ENCODE measurements at regions not wholly inside any gene's neighbourhood (a gene's known extent, or its start where the extent isn't known, plus 50 kb on each side); places are given as distances from the start of the nearest gene placed in this dataset.
A peak's percentile ranks its signal among the peaks of the same experiment; 100 is the strongest.

DNA sequence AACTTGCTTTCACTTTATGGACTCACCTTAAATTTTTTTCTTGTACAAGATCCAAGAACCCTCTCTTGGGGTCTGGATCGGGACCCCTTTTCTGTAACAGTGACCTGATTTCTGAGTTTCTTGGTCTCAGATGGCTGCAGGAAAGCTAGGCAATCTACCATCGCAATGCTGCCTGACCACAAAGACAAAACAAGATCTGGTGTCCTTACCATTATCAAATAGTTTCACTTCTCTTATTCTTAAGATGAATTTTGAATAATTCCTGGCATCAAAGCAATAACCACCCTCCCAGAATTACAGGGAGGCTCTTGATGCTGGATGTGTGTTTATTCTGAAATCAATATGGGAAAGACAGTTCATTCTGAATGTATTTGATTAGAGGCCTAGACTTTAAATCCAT, 77.4 kb upstream of the FRMD4A start:
- Histone ChIP-seq H3K27ac (ENCODE audit: low read length) (no peak overlapping the region), H3K9ac (ENCODE audit: low read length) (no peak overlapping the region), H3K9me3 (ENCODE audit: low read length) (no peaks in the 10 kb centered on the region), H3K9me2 (replicated peaks; ENCODE audit: insufficient read depth, low read length) (no peaks in the 10 kb centered on the region), H3K4me1 (ENCODE audit: low read length) (peaks cover 13% of the 10 kb centered on the region), H3K27me3 (ENCODE audit: low read length) (no peaks in the 10 kb centered on the region), H2AFZ (ENCODE audit: low read length) (no peak overlapping the region), H3K79me2 (ENCODE audit: low read length) (no peaks in the 10 kb centered on the region), H4K20me1 (ENCODE audit: insufficient read depth, low read depth, low read length) (no peaks in the 10 kb centered on the region), H3K36me3 (ENCODE audit: insufficient read depth, low read length) (no peaks in the 10 kb centered on the region), H3K4me2 (ENCODE audit: low read depth, low read length, poor library complexity, severe bottlenecking) (no peak overlapping the region), H3K4me3 (ENCODE audit: low read length) (no peak overlapping the region)
- DNase-seq: no peak

DNA sequence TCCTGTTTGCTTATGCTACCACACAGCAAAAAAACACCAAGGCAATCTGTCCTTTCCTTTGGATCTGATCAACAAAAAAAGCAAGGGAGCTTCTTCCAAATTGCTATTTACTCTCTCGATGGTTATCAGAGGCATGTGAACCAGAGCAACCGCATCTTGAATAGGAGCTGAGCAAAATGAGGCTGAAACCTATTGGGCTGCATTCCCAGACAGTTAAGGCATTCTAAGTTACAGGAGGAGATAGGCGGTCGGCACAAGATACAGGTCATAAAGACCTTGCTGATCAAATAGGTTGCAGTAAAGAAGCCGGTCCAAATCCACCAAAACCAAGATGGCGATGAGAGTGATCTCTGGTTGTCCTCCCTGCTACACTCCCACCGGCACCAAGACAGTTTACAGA, 76.8 kb upstream of the FRMD4A start:
- H3K9me3 ChIP-seq (ENCODE audit: low read length): no peaks in the 10 kb centered on the region

DNA sequence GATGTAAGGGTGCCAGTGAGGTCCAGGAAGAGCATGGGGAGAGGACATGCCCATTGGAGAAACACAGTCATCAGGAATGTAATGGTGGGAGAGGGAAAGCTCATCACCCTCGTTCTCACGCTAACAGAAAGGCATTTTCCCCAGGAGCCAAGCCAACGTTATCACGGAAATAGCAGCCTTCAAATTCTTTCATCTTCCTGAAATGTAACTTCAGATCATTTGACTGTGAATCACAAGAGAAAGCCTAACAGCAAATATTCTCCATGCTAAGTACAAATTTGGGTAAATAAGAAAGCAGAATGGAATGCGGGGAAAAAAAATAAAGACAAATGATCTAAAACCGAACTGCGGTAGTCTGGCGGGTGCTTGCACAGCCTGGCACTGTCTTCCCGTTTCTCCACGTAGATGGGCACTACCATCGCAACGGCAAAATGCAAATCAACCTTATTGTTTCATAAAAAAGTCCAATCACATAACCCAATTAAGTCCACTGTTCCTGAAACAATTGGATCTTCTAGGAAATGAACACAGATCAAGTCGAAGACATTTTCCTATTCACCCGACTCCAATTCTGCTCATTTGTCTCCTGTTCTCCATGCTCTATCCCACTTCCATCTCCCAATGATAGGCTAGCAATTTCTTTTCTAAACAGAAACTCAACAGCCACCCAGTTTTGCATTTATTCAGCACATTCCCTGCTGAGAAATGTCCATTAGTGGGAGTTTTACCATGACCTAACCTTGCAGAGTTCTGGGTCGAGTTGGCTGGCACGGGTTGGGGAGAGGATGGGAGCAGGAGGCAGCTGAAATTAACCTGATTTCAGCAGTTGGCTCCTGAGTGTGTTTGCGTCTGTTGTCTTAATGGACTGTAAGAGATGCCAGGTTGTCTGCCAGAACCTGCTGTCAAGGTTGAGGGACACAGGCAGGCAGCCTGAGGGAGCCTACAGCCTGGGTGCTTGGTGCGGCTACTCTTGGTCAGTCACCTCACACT, 74.6 kb upstream of the FRMD4A start:
- H3K79me2 ChIP-seq (ENCODE audit: low read length): no peaks in the 10 kb centered on the region
- no peaks in the 10 kb centered on the region for H4K20me1 ChIP-seq (ENCODE audit: insufficient read depth, low read depth, low read length)
- no peak for DNase-seq
- H2AFZ ChIP-seq (ENCODE audit: low read length): no peak overlapping the region
- H3K4me2 ChIP-seq (ENCODE audit: low read depth, low read length, poor library complexity, severe bottlenecking): no peak overlapping the region
- H3K27me3 ChIP-seq (ENCODE audit: low read length): no peaks in the 10 kb centered on the region
- H3K9me2 ChIP-seq (replicated peaks; ENCODE audit: insufficient read depth, low read length): no peaks in the 10 kb centered on the region
- no peak overlapping the region for H3K9ac ChIP-seq (ENCODE audit: low read length)
- H3K4me1 ChIP-seq (ENCODE audit: low read length): peaks cover 13% of the 10 kb centered on the region
- no peaks in the 10 kb centered on the region for H3K9me3 ChIP-seq (ENCODE audit: low read length)
- H3K36me3 ChIP-seq (ENCODE audit: insufficient read depth, low read length): no peaks in the 10 kb centered on the region
- no peak overlapping the region for H3K4me3 ChIP-seq (ENCODE audit: low read length)
- no peak overlapping the region for H3K27ac ChIP-seq (ENCODE audit: low read length)

More for the DNA sequence above, 76.8 kb upstream of the FRMD4A start:
- Histone ChIP-seq H3K4me3 (ENCODE audit: low read length) (no peak overlapping the region), H4K20me1 (ENCODE audit: insufficient read depth, low read depth, low read length) (no peaks in the 10 kb centered on the region), H3K36me3 (ENCODE audit: insufficient read depth, low read length) (no peaks in the 10 kb centered on the region), H2AFZ (ENCODE audit: low read length) (no peak overlapping the region), H3K27me3 (ENCODE audit: low read length) (no peaks in the 10 kb centered on the region), H3K27ac (ENCODE audit: low read length) (no peak overlapping the region), H3K4me2 (ENCODE audit: low read depth, low read length, poor library complexity, severe bottlenecking) (no peak overlapping the region), H3K4me1 (ENCODE audit: low read length) (peaks cover 13% of the 10 kb centered on the region), H3K79me2 (ENCODE audit: low read length) (no peaks in the 10 kb centered on the region), H3K9me2 (replicated peaks; ENCODE audit: insufficient read depth, low read length) (no peaks in the 10 kb centered on the region), H3K9ac (ENCODE audit: low read length) (no peak overlapping the region)
- DNase-seq: no peak

DNA sequence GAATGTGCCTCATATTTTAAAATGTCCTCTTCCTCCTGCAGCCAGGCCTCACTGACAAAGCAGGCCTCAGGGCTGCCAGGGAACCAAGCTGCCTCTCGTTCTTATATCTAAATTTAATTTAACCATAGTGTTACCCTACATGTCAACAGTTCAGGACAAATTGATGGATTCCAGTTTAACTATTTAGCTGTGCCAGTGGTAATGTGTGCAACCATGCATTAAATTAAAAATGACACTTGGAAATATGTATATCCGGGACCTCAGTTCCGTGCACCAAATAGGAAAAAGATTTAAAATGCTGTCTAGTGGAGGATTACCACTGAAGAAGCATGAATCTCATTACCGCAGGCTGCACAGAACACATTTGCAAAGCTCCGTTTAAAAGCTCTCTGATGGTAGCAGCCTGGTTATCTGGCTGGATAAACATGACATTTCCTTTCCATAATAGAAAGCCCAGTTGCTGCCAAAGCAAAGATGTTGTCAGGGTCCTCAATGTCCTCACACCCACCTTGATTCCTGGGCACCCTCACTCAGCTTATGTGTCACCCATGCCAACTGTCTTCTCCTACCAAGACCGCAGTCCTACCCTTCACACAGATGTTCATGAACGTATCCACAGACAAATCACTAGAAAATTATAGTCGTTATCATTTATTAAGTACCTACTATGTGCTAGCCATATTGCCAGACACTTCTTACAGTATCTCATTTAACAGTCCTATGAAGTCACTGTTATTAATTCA, 73.3 kb upstream of the FRMD4A start:
- H3K9ac ChIP-seq (ENCODE audit: low read length): no peak overlapping the region
- no peaks in the 10 kb centered on the region for H3K36me3 ChIP-seq (ENCODE audit: insufficient read depth, low read length)
- no peak overlapping the region for H2AFZ ChIP-seq (ENCODE audit: low read length)
- no peak overlapping the region for H3K27ac ChIP-seq (ENCODE audit: low read length)
- no peak overlapping the region for H3K4me3 ChIP-seq (ENCODE audit: low read length)
- H3K79me2 ChIP-seq (ENCODE audit: low read length): no peaks in the 10 kb centered on the region
- H3K4me2 ChIP-seq (ENCODE audit: low read depth, low read length, poor library complexity, severe bottlenecking): no peak overlapping the region
- no peak for DNase-seq
- no peaks in the 10 kb centered on the region for H4K20me1 ChIP-seq (ENCODE audit: insufficient read depth, low read depth, low read length)
- H3K9me2 ChIP-seq (replicated peaks; ENCODE audit: insufficient read depth, low read length): no peaks in the 10 kb centered on the region
- H3K4me1 ChIP-seq (ENCODE audit: low read length): peaks cover 5% of the 10 kb centered on the region; the same call in 1 of the 2 replicates
- no peaks in the 10 kb centered on the region for H3K27me3 ChIP-seq (ENCODE audit: low read length)
- H3K9me3 ChIP-seq (ENCODE audit: low read length): no peaks in the 10 kb centered on the region

DNA sequence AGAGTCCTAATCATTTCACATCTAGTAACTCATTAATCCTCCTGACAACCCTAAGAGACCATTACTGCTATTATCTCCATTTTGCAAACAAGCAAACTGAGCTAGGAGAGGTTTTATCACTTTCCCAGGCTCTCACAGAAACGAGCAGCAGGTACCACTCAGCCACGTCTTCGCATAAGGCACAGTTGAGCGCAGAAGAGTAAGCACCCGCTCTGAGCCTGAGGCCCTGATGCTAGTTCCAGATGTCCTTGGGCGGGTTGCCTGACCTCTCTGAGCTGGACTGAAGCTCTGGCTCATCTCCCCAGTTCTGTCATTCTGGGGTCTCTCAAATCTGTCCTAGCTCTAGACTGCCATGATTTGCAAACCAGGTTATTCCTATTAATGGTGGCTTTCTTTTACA, 72.6 kb upstream of the FRMD4A start:
- Histone ChIP-seq H3K4me1 (ENCODE audit: low read length) (peaks cover 5% of the 10 kb centered on the region; the same call in 1 of the 2 replicates), H3K27ac (ENCODE audit: low read length) (no peak overlapping the region), H3K9ac (ENCODE audit: low read length) (no peak overlapping the region), H3K9me2 (replicated peaks; ENCODE audit: insufficient read depth, low read length) (no peaks in the 10 kb centered on the region), H3K36me3 (ENCODE audit: insufficient read depth, low read length) (no peaks in the 10 kb centered on the region), H3K4me2 (ENCODE audit: low read depth, low read length, poor library complexity, severe bottlenecking) (no peak overlapping the region), H3K79me2 (ENCODE audit: low read length) (no peaks in the 10 kb centered on the region), H4K20me1 (ENCODE audit: insufficient read depth, low read depth, low read length) (no peaks in the 10 kb centered on the region), H3K9me3 (ENCODE audit: low read length) (no peaks in the 10 kb centered on the region), H3K4me3 (ENCODE audit: low read length) (no peak overlapping the region), H2AFZ (ENCODE audit: low read length) (no peak overlapping the region), H3K27me3 (ENCODE audit: low read length) (no peaks in the 10 kb centered on the region)
- DNase-seq: no peak

DNA sequence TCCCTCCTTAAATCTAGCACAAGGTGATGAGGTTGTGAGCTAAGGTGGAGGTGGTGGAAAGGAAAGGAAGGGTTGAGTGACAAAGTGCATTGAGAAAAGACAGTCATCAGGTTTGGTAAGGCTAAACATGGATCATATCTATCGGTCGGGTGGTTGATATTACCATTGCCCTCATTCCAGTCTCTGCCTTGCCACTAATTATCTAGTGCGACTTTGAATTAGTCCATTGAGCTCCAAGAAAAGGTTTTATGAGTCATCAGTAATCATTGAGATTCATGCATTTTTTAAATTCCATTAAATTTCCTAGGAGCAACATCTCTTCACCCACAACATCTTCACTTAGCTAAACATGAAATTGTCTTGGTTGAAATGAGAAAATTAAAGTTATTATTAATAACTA, 68.9 kb upstream of the FRMD4A start:
- H3K27me3 ChIP-seq (ENCODE audit: low read length): no peaks in the 10 kb centered on the region
- no peak for DNase-seq
- H3K4me2 ChIP-seq (ENCODE audit: low read depth, low read length, poor library complexity, severe bottlenecking): no peak overlapping the region
- H2AFZ ChIP-seq (ENCODE audit: low read length): no peak overlapping the region
- H3K36me3 ChIP-seq (ENCODE audit: insufficient read depth, low read length): no peaks in the 10 kb centered on the region
- no peaks in the 10 kb centered on the region for H4K20me1 ChIP-seq (ENCODE audit: insufficient read depth, low read depth, low read length)
- H3K79me2 ChIP-seq (ENCODE audit: low read length): no peaks in the 10 kb centered on the region
- no peaks in the 10 kb centered on the region for H3K4me1 ChIP-seq (ENCODE audit: low read length)
- H3K4me3 ChIP-seq (ENCODE audit: low read length): no peak overlapping the region
- H3K9me2 ChIP-seq (replicated peaks; ENCODE audit: insufficient read depth, low read length): no peaks in the 10 kb centered on the region
- H3K27ac ChIP-seq (ENCODE audit: low read length): no peak overlapping the region
- no peaks in the 10 kb centered on the region for H3K9me3 ChIP-seq (ENCODE audit: low read length)
- H3K9ac ChIP-seq (ENCODE audit: low read length): no peak overlapping the region

DNA sequence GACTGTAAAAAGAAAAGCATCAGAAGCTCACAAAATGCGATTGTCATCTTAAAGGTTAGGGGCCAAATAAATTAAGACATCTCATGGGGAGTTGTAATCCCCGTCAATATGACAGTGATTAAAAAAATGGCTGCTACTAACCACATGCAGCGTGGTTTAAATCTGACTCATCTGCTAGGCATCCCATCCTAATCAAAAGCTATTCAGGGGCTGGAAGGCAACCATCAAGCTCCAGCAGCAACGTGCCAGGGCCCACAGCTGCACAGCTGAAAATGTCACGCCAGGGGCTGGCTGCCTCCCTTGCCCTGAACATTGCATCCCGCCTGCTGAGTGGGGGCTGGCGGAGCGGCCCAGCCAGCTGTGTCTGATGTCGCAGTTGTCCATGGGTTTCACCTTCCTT, 66.3 kb upstream of the FRMD4A start:
- Histone ChIP-seq H3K4me2 (ENCODE audit: low read depth, low read length, poor library complexity, severe bottlenecking) (no peak overlapping the region), H4K20me1 (ENCODE audit: insufficient read depth, low read depth, low read length) (no peaks in the 10 kb centered on the region), H3K9me2 (replicated peaks; ENCODE audit: insufficient read depth, low read length) (no peaks in the 10 kb centered on the region), H3K4me3 (ENCODE audit: low read length) (no peak overlapping the region), H3K36me3 (ENCODE audit: insufficient read depth, low read length) (no peaks in the 10 kb centered on the region), H3K9ac (ENCODE audit: low read length) (no peak overlapping the region), H3K79me2 (ENCODE audit: low read length) (no peaks in the 10 kb centered on the region), H2AFZ (ENCODE audit: low read length) (no peak overlapping the region), H3K9me3 (ENCODE audit: low read length) (no peaks in the 10 kb centered on the region), H3K27me3 (ENCODE audit: low read length) (no peaks in the 10 kb centered on the region), H3K27ac (ENCODE audit: low read length) (no peak overlapping the region), H3K4me1 (ENCODE audit: low read length) (no peaks in the 10 kb centered on the region)
- no peak for DNase-seq

DNA sequence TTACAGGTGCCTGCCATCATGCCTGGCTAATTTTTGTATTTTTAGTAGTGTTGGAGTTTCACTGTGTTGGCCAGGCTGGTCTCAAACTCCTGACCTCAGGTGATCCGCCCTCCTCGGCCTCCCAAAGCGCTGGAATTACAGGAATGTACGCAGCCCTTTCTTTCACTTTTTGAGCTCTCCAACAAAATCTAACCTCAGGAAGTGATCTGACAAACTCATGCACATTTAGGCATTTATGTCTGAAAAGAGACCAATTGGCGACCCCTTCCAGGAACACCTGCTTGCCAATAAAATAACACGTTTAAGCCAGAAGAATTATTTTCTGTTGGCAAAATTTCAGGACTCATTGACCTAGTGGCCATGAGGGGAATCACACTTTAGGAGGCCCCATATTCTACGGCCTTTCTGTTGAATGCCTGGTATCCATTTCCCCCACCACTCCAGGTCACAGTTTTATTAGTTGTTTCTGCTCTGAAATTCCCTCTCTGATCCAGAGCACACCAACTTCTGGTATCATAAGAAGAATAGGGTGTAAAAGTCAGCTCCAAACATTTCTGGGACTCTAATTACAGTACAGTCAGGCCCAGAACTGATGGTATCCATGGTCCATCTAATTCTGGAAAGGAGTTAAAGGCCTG, 65.8 kb upstream of the FRMD4A start:
- no peaks in the 10 kb centered on the region for H3K4me1 ChIP-seq (ENCODE audit: low read length)
- no peak overlapping the region for H3K27ac ChIP-seq (ENCODE audit: low read length)
- no peak overlapping the region for H3K9ac ChIP-seq (ENCODE audit: low read length)
- H3K27me3 ChIP-seq (ENCODE audit: low read length): no peaks in the 10 kb centered on the region
- H3K4me3 ChIP-seq (ENCODE audit: low read length): no peak overlapping the region
- no peak overlapping the region for H2AFZ ChIP-seq (ENCODE audit: low read length)
- no peaks in the 10 kb centered on the region for H3K36me3 ChIP-seq (ENCODE audit: insufficient read depth, low read length)
- no peak overlapping the region for H3K4me2 ChIP-seq (ENCODE audit: low read depth, low read length, poor library complexity, severe bottlenecking)
- no peaks in the 10 kb centered on the region for H3K9me3 ChIP-seq (ENCODE audit: low read length)
- no peaks in the 10 kb centered on the region for H3K79me2 ChIP-seq (ENCODE audit: low read length)
- H3K9me2 ChIP-seq (replicated peaks; ENCODE audit: insufficient read depth, low read length): no peaks in the 10 kb centered on the region
- no peaks in the 10 kb centered on the region for H4K20me1 ChIP-seq (ENCODE audit: insufficient read depth, low read depth, low read length)
- peak; percentile 47 for DNase-seq

Data from Karpas-422 (cell line).